Frontal cortex (tissue), 3 donors: ENCODE measurements at regions not wholly inside any gene's neighbourhood (a gene's known extent, or its start where the extent isn't known, plus 50 kb on each side); places are given as distances from the start of the nearest gene placed in this dataset.
"Not testable (repeated sequence)": the region's sequence is repeated elsewhere in the genome, so short reads cannot be mapped to it uniquely, and the experiment has no call there.

ENCODE experiments used
- DNase-seq, 2 donors: peaks; one replicate each; pipeline ENCODE4 v3.0.0; 2012; ENCODE audit warnings: low spot score in 2 of 2
- FAIRE-seq: peaks from 2 replicates; lab custom pipeline; 2012; peaks lifted over from hg19 to GRCh38; lab: Jason Lieb, UNC
- donor health status: control.
- donor health status: control.
- donor health status: control.

- no peak for DNase-seq
- FAIRE-seq: no peak
Measured at GRCh38 chr6:112563368-112563767, 216.2 kb downstream of the RFPL4B start.

DNA sequence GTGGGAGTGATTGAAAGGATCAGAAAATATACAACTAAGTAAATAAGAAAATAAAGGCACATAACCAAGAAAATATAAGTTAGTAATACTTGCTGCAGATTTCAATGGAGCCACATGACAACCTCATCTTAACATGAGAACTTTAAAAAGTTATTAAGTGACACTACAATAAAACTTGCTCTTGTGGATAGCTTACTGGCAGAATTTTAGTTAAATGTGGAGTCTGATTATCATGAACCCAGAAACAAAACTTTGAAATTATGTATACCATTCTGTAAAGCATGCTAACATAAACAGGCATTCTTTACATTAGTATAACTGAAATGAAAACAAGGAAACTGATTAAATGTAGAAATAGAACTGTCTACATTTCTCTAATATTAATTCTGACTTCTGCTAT lies 220.9 kb downstream of the RFPL4B start:
- DNase-seq: no peak
- peak; percentile 3 for FAIRE-seq

DNA sequence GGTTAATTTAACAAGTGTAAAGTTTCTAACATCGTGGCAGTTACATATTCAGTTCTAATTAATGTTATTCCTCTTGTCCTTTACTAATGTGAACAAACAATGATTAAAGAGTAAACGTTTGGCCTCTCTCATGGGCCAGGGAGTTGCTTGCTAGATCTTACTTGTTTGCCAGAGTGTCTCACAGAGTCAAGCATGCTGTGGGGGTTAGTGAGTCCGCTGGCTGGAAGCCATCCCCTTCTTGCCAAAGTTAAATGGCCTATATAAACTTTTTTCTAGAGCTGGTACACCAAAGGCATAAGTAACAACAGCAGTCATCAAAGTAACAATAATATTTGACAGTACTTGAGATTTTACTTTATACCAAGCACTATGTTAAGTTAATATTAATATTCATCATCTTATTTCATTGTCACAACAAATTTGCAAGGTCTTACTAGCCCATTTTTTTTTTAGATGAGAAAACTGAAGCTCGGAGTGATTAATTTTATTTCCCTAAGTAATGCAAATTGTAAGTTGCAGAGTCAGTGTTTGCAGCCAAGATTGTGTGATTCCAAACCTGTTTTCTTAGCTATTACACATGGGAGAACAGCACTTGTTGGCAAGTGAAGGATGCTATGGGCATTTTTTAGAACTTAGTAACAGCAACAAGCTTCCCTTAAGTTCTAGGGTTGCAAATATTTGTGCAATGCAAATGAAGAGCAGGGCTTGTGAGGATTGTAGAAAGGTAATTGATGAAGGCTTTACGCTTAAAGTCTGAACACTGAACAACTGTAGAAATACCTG lies 224.5 kb downstream of the RFPL4B start:
- no peak for FAIRE-seq
- no peak for DNase-seq

DNA sequence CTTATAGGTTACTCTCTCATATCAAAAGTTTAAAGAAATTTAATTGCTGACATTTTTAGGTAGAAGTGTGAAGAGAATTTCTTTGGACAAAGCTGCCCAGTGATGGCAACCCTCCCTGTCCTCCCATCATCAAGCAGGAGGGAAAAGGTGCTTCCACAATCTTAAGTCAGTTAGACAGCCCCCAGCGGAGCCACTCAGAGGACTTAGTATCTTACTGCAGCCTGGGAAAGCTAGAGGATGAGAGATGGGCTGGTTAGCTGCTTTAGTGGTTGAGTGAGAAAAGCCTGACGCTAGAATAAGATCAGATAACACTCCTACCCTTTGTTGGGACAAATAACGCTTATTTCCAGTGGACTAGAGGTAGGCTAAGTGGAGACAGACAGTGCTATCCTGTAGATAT lies 227.1 kb downstream of the RFPL4B start:
- DNase-seq (no peak), FAIRE-seq (no peak)

DNA sequence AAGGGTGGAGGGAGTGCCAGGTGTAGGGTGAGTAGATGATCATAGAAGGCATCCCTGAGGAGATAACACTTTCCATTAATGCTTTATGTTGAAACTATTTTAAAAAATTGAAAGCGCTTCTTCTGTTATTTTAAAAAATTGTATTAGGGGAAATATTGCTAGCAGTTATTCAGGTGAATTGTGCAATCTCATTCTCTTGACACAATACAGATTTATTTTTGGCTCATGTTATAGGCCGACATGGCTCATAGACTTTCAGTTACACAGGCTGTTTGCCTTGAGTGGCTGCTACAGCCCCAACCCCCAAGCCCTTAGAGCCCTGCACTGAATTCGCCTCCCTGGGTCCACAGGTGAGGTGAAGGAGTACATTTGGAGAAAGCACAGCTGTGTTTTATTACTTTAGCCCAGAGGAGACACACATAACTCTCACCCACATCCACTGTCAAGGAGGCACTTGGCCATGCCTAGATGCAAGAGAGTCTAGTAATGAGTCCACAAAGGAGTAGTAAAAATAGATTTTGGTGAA lies 228.2 kb downstream of the RFPL4B start:
- DNase-seq (no peak), FAIRE-seq (no peak)

DNA sequence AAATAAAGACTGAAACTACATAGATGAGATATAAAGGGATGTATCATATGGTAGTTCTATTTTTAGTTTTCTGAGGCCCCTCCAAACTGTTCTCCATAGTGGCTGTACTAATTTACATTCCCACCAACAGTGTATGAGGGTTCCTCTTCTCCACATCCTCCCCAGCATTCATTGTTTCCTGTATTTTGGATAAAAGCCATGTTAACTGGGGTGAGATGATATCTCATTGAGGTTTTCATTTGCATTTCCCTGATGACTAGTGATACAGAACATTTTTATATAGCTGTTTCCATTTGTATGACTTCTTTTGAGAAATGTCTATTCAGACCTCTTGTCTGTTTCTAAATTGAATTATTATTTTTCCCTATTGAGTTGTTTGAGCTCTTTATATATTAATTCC lies 229.3 kb downstream of the RFPL4B start:
- DNase-seq (no peak), FAIRE-seq (no peak)

- FAIRE-seq: no peak
- no peak for DNase-seq
Measured at GRCh38 chr6:112579601-112580000, 232.5 kb downstream of the RFPL4B start.

DNA sequence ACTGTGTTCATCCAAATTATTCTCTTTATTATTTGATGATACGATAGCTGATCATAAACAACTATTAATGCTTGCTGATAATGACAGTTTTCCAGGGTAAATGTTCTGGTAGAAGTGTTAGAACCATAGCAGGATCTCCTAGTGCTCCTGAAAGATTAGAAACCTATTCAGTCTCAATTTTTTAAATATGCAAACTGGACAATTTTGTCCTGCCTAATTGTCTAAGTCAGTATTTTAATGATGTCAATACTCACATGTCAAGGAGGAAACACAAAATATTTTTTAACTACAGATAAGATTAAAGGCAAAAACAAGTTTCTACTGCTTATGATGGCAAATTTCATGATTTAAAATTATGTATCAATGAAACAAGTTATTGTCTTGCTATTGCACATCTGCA lies 233.9 kb downstream of the RFPL4B start:
- FAIRE-seq: no peak
- DNase-seq: no peak

- no peak for DNase-seq
- FAIRE-seq: no peak
Measured at GRCh38 chr6:112590326-112590725, 243.2 kb downstream of the RFPL4B start.

- DNase-seq (no peak), FAIRE-seq (no peak)
Measured at GRCh38 chr6:112591329-112591728, 244.2 kb downstream of the RFPL4B start.

DNA sequence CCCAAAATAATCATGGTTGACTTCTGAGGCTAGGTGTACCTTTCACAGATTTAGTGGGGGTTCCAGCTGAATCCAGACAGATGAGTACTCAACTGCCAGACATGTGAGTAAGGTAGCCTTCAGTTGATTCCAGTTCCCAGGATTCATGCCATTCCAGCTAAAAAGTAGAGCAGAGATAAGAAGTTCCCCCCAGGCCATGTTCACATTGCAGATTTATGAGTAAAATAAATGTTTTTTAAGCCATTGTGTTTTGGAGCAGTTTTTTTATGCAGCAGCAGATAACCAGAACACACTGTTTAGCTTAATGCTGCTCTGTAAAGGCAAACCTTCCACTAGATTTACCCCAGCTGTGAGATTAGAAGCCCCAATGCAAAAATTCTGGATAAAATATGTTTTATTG lies 245.0 kb downstream of the RFPL4B start:
- FAIRE-seq (no peak), DNase-seq (no peak)

GRCh38 chr6:112594886-112595594 lies 247.9 kb downstream of the RFPL4B start:
- FAIRE-seq: no peak
- no peak for DNase-seq

GRCh38 chr6:112595841-112596240 lies 248.7 kb downstream of the RFPL4B start:
- FAIRE-seq: no peak
- DNase-seq: no peak

GRCh38 chr6:112597176-112597575 lies 250.0 kb downstream of the RFPL4B start:
- no peak for FAIRE-seq

DNA sequence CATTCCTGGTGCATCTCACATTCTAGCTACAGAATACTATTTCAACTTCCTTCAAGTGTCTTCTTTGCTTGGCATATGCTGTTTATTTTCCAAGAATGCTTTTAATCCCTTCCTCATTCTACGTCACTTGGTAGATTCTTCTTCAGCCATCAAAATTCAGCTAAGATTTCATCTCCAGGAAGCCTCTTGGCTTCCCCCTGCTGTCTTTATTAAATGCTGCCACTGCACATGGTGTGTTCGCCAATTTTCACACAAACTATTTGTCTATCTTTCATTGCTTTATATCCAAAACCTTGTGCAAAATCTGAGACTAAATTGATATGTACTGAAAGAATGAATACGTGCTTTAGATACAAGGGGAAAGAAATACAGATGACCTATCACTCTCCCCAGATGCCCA lies 253.0 kb downstream of the RFPL4B start:
- FAIRE-seq (no peak), DNase-seq (no peak)

More at GRCh38 chr6:112597176-112597575, 250.0 kb downstream of the RFPL4B start:
- no peak for DNase-seq

DNA sequence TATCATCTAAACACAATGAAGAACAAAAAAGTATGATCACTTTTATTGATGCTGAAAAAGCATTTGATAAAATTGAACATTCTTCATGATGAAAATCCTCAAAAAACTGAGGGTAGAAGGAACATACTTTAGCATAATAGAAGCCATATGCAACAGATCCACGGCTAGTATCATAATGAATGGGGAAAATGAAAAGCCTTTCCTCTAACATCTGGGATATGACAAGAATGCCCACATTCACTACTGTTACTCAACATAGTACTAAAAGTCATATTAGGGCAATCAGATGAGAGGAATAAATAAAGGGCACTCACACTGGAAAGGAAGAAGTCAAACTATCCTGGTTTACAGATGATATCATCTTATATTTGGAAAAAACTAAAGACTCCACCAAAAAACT lies 256.6 kb downstream of the RFPL4B start:
- DNase-seq (no peak), FAIRE-seq (no peak)

- FAIRE-seq: no peak
- DNase-seq: no peak
Measured at GRCh38 chr6:112606656-112607435, 259.7 kb downstream of the RFPL4B start.

DNA sequence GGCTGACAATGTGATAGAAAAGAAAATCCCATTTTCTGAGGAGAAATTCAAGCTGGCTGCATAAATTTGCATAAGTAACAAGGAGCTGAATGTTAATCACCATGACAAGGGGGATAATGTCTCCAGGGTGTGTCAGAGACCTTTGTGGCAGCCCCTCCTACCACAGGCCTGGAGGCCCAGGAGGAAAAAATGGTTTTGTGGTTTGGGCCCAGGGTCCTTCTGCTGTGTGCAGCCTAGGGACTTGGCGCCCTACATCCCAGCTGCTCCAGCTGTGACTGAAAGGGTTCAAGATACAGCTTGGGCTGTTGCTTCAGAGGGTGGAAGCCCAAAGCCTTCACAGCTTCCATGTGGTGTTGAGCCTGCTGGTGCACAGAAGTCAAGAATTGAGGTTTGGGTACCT lies 261.8 kb downstream of the RFPL4B start:
- DNase-seq, FAIRE-seq: not testable (repeated sequence)

GRCh38 chr6:112613410-112613809 lies 266.3 kb downstream of the RFPL4B start:
- no peak for FAIRE-seq
- DNase-seq: no peak

DNA sequence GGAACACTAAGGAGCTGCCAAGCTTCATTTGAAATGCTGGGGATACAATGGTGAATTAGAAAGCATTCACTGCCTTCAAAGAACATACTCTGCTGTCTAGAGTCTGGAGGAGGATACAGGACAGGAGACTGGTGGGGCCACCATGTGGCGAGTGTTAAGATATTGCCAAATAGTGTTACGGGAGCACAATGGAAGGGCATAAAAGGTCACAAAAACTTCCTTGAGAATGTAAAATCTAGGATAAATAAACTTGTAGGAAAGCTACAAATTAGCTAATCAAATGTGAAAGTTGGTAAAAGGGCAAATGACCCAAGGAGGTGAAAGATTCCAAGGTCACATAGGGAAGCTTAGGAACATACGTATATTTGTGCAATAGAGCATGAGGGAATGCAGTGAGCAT lies 271.7 kb downstream of the RFPL4B start:
- DNase-seq (no peak), FAIRE-seq (no peak)
